Fibroblast of skin of left biceps (primary cell): ENCODE measurements at regions not wholly inside any gene's neighbourhood (a gene's known extent, or its start where the extent isn't known, plus 50 kb on each side); places are given as distances from the start of the nearest gene placed in this dataset.
A peak's percentile ranks its signal among the peaks of the same experiment; 100 is the strongest.
"Not testable (repeated sequence)": the region's sequence is repeated elsewhere in the genome, so short reads cannot be mapped to it uniquely, and the experiment has no call there.

Experiments used
- DNase-seq, 2 experiments: peaks; one replicate each; pipeline ENCODE4 v3.0.0-alpha.2; 2013; ENCODE audit warnings: low read depth in 2 of 2

GRCh38 chr14:37891500-37891899, 296.1 kb downstream of the TTC6 start:
- DNase-seq, result not testable (repeated sequence)

- DNase-seq, result no peak
Observed at GRCh38 chr14:37894463-37894862, 299.0 kb downstream of the TTC6 start.

DNA sequence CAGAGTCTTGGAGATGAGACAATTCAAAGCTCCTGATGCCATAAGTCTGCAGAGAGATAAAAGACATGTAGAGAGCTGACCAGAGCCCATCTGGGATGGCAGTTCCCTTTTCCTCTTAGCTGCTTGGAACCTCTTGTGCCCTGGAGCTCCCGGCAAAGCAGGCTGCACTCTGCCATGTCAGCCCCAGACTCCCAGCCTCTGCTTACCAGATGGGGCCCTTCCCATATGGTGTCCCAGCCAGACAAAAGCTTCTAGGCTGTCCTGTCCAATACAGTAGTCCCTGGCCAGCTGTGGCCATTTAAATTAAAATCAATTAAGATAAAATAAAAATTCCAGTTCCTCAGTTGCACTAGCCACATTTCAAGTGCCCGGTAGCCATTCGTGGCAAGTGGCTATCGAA, 303.9 kb downstream of the TTC6 start:
- no peak for DNase-seq

DNA sequence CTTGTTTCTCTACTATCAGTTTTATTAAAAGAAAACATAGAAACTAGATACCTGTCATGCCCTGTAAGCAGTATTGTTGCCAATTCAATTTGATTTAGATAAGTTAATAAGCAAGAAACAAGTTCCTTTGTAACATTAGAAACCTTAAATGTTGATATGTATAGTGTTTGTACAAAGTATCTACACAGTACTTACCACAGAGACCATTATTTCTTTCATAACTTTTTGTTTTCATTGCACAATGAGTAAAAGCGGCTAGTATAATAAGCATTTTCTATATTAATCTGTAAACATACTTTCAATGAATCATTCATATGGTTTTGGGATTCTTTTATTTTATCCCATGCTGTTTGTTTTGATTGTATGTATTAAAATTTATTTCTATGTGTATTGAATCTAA, 305.1 kb downstream of the TTC6 start:
- DNase-seq, result no peak

- DNase-seq, result peak; percentile 68 to 69
Observed at GRCh38 chr14:37901978-37902377, 305.7 kb upstream of the SSTR1 start.

DNA sequence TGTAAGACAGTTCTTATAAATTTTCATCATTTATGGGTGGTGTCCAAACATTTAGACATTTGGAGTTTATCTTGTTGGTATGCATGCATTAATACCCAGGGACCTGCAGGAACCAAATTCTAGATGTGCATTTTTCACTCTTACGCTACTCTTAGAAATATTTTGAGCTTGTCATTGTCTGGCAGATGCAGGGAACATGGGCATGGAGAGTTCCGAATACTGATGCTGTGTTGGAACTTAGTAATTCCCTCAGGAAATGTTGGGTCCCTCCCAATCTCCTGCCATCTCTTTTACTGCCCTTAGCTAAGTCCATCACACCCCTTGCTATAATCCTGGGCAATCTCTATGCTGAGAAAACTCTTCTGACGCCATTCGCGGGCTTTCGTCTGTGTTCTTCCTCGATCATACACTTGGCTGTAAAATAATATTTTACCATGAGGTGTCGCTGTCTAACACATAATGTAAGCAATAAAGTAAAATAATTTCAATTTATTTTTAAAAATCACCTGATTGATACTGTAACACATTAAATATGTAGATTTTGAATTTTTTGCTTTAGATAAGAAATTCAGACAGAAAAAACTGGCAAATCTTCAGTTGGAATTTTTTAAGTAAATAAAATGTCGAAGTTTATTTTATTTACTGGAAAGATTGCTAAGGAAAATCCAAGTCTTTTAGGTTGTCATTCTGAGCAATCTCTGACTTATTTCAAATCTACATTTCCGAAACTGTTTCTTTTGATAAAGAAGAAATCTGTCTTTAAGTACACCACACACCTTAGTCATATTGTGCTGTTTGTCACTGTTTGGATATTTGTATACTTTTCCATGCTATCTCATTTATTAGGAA, 304.1 kb upstream of the SSTR1 start:
- DNase-seq, result peak in 1 of 2 experiments; percentile 20

DNA sequence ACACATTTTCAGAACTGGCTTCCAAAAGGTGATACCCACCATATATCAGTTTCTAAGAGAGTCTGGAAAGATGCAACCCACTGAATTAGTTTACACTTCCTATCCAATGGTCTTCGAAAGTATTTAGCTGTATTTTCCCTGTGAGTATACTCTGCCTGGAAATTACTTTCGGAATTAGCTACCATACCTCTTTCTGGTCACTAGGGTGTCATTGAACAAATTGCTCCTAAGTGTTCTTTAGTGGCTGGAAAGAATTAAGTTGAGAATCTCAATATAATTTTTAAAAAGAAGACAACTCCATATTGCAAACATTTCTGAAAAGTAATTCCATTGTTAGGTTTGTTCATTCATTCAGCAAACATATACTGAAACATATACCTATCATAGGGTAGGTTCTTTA, 283.1 kb upstream of the SSTR1 start:
- no peak for DNase-seq

DNA sequence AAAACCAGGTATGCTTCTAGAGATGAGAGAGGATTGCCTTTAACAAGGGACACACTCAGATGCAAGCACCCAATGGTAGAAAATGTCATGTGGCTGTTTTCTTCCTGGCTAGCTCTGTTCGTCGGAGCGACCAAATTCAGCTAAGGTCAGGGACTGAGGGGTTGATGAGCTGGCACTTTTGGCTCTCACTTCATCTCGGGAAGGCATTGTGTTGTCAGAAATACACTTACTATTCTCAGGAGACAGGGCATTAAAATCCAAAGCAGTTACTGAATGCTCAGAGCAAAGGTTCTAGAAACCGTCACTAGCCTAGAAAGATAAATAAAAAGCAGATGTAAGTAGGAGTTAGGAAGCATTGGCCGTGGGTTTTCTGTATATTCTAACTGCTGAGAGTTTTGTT, 275.7 kb upstream of the SSTR1 start:
- DNase-seq, result no peak

DNA sequence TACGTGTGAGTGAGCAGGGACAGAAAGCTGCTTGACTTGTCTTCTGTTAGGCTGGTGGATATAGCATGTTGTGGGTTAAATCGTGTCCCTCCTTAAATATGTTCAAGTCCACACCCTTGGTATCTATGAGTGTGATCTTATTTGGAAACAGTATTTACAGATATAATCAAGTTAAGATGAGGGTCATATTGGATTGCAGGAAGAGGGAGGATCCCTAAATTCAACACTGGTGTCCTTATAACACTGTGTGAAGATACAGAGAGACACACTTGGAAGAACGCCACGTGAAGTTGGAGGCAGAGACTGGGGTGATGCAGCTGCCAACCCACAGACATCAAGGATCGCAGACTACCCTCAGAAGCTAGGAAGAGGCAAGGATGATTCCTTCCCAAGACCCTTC, 275.2 kb upstream of the SSTR1 start:
- no peak for DNase-seq

- no peak for DNase-seq
Observed at GRCh38 chr14:37936971-37937370, 270.7 kb upstream of the SSTR1 start.

- no peak for DNase-seq
Observed at GRCh38 chr14:37939442-37940028, 268.2 kb upstream of the SSTR1 start.

DNA sequence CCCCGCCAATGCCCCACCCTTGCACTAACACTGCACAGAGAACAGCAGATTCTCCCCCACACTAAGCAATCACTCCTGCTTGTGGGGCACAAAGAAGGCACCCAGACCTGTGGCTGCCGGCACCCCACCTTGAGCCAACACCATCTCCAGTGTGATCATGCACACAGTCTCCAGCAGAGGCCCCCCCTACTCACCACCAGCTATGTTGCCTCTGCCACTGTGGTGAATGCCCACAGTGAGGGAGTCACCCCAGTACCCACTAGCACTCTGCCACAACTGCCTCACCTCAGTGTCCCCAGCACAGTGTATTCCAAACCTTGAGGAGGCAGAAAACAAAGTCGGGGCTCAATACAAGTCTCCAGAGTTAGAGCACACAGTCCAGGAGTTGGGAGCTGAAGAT, 261.7 kb upstream of the SSTR1 start:
- DNase-seq, result no peak

DNA sequence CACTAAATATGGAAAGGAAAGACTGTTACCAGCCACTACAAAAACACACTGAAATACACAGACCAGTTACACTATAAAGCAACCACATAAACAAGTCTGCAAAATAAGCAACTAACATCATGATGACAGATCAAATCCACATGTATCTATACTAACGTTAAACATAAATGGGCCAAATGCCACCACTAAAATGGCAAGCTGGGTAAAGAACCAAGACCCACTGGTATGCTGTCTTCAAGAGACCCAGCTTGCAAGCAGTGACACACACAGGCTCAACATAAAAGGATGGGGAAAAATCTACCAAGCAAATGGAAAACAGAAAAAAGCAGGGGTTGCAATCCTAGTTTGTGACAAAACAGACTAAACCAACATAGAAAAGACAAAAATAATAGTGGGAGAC, 260.9 kb upstream of the SSTR1 start:
- DNase-seq, result no peak

DNA sequence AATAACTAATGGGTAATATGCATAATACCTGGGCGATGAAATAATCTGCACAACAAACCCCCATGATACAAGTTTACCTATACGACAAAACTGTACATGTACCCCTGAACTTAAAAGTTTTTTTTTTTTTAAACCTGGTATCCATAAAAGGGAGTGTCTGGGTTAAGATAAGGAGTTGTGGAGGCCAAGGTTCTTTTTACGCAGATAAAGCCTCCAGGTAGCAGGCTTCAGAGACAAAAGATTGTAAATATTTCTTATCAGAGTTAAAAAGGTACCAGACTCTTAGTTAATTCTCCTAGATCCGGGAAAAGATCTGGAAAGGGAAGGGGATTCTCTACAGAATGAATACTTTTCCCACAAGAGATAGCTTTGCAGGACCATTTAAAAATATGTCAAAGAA, 259.4 kb upstream of the SSTR1 start:
- DNase-seq, result no peak

DNA sequence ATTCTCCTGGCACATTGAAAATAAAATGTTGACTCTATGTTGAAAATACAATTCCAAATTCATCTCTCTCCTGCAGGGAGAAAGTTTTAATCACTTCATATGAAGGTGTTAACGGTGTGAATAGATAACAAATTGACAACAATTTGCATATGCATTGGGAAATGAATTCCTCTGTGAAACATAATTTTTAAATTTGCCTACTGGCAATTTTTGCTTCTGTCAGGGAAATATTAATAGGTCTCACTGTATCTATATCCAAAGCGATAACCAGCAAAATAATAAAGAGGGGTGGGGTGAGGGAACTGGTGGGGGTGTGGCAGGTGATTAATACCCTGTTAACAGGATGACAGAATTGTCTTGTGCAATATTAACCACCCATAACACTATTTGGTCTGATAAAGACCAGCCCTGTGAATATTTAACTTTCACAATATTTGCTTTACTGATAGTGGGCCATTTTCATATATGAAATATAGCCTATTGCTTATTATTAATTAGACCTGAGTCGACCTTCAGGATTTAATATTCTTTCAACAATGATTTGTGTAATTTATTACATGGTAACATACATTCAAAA, 239.0 kb upstream of the SSTR1 start:
- DNase-seq, result no peak

DNA sequence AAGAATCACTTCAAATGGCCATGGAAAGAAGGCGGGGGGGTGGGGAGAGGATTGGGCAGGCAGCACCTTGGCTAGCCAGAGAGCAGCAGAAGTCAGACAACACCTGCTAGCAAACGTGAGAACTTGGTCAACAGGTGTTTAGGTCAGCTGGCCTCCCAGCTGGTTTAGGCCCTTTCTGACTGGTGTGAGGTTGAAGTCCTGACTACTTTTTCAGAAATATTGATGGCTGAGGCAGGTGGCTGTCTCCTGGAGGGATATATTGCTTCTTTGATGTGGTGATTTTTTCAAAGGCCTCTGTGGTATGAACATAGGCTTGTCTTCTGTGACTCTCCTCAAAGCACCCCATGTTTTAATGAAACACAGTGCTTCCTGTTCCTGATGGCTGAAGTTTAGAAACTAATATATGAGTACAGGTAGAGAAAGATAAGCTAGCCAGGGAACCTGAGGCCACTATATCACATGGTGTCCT, 238.2 kb upstream of the SSTR1 start:
- DNase-seq, result no peak

- no peak for DNase-seq
Observed at GRCh38 chr14:37970696-37971095, 237.0 kb upstream of the SSTR1 start.

- DNase-seq, result no peak
Observed at GRCh38 chr14:37972941-37973887, 234.5 kb upstream of the SSTR1 start.

DNA sequence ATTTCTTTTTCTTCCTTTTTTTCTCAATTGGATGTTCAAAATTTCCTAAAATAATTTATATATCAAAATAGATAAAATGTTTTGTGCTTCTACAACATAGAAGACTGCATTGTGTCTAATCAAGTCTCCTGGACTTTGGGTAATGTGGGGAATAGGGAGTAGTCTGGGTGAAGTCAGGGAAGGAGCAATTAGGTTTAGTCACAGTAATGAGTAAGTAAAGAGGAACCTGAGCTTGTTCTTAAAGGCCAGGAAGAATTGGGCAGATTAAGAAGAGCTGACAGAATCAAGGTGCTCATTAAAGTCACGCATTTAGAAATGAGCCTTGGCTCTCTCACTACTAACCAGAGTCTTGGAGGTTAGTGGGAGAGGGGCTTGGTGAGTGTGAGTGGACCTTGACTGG, 233.3 kb upstream of the SSTR1 start:
- no peak for DNase-seq

DNA sequence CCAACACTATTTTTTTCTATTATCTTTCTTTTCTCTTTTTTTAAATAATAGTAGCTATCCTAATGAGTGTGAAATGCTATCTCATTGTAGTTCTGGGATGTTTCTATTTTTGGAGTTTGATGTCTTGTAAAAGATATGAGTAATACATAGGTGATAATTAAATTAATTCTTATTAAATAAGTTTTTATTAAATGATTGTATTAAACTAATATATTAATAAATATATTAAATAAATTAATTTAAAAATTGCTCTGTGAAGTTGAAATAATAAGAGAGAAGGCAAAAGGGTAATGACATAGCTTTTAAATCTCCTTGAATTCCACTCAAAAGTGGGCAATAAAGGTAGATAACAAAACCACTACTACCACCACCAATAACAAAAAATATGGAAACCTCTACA, 230.2 kb upstream of the SSTR1 start:
- DNase-seq, result no peak

DNA sequence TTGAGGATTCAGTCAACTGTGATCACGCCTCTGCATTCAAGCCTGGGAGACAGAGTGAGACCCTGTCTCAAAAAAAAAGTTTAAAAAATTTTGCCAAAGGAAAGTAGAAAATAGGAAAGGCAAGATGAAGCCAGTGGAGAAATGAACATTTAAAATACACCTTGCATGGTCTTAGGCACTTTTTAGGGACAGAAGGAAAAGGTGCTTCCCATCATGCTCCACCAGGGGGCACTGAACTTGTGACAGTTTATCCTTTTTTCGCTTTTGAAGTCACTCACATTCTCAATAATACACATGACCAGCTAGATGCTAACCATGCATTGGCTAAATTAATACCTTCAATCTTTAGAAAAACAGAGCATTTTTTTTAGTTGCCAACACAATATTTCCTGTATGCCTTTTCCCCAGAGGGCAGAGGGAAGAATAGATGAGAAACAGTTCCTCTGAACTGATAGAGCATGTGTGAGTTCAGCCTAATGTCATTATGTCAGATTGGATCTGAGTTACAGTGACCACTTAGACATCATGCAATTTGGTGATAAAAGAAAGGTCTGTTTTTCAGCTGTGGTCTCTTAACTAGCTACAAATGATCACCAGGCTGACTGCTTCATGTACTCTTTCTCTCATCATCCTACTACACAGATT, 221.8 kb upstream of the SSTR1 start:
- DNase-seq, result peak; percentile 20
